HG03469 (cell line): ENCODE measurements at regions not wholly inside any gene's neighbourhood (a gene's known extent, or its start where the extent isn't known, plus 50 kb on each side); places are given as distances from the start of the nearest gene placed in this dataset.

ENCODE experiments used
- ATAC-seq: cut with Tn5 transposase; IDR thresholded peaks from one replicate; pipeline ENCODE4 v1.9.1; 2021; ENCODE audit warnings: mild to moderate bottlenecking, moderate library complexity, moderate number of reproducible peaks; ENCODE audit not compliant: unreplicated experiment

- no peak for ATAC-seq
Observed at GRCh38 chr12:115444346-115444745, 760.4 kb upstream of the TBX3 start.

- no peak for ATAC-seq
Observed at GRCh38 chr12:115443351-115443938, 759.5 kb upstream of the TBX3 start.

- no peak for ATAC-seq
Observed at GRCh38 chr12:115440438-115440837, 756.5 kb upstream of the TBX3 start.

DNA sequence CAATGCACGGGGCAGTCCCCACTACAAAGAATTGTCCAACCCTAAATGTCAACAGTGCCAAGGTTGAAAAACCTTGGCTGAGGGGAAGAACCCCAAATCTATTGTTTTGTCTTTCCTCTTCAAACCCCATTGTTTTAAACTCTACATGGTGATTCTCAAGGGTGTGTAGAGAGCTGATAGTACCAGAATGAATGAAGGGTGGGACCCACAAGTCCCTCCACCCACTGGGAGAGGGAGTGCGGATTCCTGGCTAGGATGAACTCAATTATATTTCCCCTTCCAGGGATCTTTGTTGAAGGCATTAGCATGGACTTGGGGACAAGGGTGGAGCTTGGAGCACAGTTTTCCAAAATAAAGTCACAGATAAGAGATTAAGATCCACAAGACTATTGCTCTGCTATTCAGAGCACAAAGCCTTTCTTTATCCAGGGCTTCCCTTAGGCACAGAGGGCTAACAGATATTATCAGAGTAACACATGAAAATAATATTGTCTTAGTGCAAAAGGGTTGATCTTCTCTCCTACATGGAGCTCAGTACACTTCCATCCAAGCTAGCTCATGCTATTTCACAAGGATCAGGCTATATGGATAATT lies 755.1 kb upstream of the TBX3 start:
- no peak for ATAC-seq

GRCh38 chr12:115438314-115438713 lies 754.3 kb upstream of the TBX3 start:
- no peak for ATAC-seq

DNA sequence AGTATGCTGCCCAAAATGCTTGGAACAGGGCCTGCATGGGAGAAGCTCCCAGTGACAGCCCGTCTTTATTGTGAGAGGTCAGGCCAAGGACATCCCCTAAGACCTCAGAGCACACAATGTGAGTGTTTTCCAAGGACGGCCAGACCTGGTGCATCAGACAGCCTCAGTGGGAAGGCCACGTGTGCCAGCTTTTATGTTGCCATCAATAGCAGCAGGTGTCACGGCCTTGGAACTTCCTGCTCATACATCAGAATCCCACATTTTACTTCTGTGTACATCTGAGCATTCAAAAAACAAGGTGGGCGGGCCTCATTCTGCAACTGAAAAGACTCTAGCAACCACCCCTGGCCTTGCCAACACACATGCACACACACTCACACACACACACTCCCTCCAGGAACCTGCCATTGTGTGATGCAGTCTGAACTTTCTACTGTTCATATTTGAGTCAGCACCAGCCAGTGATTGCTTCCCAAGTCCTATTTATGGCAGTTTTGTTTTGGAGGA lies 753.1 kb upstream of the TBX3 start:
- no peak for ATAC-seq

- ATAC-seq, result no peak
Observed at GRCh38 chr12:115433014-115433634, 749.1 kb upstream of the TBX3 start.

DNA sequence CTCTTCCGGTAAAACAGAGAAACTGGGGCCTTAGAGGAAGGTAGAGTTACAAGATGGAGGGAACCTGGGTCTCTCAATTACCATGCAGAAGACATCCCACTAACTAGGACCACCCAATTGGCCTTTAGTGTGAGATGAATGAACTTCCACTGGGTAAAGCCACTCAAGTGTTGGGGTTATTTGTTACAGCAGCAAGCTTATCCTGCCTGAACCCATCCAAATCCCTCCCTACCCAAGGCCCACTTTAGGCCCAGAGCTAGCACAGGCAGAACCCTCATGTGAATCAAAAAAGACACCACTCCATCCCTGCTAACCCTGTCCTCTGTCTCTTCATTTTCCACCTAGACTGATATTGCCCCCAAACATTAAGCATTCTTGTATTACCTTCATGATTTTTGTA lies 746.7 kb upstream of the TBX3 start:
- no peak for ATAC-seq

GRCh38 chr12:115426732-115427131 lies 742.8 kb upstream of the TBX3 start:
- no peak for ATAC-seq

GRCh38 chr12:115424003-115424402 lies 740.0 kb upstream of the TBX3 start:
- no peak for ATAC-seq

GRCh38 chr12:115423546-115423987 lies 739.6 kb upstream of the TBX3 start:
- ATAC-seq, result no peak

DNA sequence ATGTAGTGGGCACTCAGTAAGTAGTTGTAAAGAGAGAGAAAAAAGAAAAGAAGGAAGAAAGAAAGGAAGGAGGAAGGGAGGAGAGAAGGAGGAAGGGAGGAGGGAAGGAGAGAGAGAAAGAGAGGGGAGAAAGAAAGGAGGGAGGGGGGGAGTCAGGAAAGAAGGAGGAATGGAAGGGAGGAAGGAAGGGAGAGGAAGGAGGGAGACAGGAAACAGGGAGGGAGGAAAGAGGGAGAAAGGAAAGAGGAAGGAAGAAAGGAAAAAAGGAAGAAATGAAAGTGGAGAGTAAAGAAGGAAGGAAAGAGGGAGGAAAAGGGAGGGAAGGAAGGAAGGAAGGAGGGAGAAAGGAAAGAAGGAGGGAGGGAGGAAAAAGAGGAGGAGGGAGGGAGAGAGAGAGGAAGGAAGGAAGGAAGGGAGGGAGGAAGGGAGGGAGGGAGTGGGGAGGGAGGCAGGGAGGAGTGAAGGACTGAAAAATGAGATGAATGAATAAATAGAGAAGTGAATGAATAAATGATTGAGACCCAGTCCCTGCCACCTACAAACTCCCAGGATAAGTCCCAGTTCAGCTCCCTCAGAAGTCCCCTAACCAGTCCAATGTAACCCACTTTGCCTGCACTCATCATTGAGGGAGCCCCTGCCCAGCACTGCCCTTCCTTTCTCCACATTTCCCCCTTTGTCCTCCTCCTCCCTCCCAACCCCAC lies 739.0 kb upstream of the TBX3 start:
- ATAC-seq, result no peak

DNA sequence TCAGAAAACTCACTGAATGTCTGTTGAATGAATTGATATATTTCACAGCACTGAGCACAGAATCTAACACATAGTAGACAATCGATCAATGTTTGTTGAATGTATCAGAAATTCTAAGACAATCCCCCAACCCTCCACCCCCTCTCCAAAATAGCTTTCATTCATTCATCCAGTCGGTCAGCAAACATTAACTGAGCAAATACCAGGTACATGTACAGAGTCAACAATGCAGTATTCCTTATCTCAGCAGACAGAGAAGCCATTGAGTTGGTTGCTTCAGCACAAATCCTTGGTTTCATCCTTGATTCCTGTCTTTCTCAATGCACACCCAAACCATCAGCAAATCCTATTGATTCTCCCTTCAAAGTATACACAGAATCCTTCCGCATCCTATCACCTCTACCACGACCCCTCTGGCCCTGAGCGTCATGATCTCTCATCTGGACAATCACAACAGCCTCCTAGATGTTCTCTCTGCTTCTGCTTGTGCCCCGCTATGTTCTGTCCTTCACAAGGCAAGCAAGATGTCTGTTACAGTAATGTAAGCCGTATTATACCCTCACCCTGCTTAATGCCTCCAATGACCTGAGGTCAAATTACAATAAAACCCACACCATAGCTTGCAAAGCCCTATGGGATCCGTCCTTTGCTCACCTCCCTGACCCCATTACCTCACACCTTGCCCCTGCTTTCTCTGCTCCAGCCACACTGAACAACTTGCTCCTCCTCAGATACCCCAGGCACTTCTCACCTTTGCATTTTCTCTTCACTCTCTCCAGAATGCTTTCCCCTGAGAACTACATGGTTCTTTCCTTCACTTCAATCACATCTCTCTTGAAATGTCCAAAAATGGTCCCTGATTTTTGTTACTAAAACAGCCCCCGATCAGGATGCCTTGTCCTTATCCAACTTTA lies 738.1 kb upstream of the TBX3 start:
- ATAC-seq, result no peak

GRCh38 chr12:115421350-115421749 lies 737.4 kb upstream of the TBX3 start:
- no peak for ATAC-seq

- ATAC-seq, result no peak
Observed at GRCh38 chr12:115419145-115419646, 735.2 kb upstream of the TBX3 start.

DNA sequence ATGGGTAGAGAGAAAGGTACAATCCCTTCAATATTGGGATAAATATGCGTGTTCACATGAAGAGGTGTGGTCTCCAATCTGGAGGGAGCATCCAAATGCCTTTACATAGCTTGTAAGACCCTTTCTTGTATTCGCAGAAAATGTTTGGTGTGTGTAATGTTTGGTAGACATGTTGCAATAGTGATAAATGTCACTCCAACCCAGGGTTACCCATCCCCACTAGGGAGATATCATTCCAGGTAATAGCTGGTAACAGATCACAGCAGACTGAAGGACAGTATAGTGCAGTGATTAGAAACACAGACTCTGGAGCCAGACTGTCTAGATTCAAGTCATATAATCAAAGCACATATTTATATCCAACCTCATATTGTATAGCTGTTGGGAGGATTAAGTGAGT lies 733.6 kb upstream of the TBX3 start:
- ATAC-seq, result no peak

- ATAC-seq, result no peak
Observed at GRCh38 chr12:115416869-115417268, 732.9 kb upstream of the TBX3 start.

DNA sequence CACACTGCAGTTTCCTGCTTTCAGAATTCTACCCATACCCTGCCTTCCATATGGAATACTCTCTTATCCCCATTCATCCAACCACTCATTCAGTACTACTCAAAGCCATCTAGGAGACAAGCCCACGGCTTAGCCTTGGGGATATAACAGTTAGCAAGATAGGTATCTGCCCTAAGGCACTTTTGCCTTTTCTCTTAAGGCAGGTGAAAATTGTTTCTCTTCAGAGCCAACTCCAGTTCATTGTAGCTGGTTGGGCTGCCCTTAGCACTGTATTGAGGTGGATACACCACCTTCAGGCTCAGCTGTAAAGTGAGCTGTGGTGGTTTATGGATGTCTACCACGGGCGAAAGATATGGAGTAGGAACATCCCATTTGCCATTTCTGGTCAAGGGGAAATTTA lies 729.7 kb upstream of the TBX3 start:
- no peak for ATAC-seq

GRCh38 chr12:115412831-115413230 lies 728.9 kb upstream of the TBX3 start:
- ATAC-seq, result no peak

GRCh38 chr12:115411121-115411520 lies 727.1 kb upstream of the TBX3 start:
- no peak for ATAC-seq

DNA sequence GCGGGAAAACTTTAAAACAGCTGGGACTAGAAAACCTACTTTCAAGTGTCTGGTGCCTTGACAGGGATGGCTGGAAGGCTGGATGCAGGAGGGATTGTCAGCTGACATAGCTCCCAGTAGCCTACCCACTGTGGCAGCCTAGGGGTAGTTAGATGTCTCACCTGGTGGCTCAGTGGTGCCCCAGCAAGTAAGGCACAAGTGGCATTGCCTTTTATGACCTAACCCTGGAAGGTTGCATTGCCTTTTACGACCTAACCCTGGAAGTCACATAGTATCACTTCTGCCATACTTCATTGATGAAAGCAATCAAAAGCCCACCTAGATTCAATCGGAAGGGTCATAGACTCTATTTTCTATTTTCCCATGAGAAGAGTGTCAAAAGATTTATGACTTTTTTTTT lies 724.7 kb upstream of the TBX3 start:
- ATAC-seq, result no peak
